SKM-1 (cell line): ENCODE measurements at regions not wholly inside any gene's neighbourhood (a gene's known extent, or its start where the extent isn't known, plus 50 kb on each side); places are given as distances from the start of the nearest gene placed in this dataset.
"Not testable (repeated sequence)": the region's sequence is repeated elsewhere in the genome, so short reads cannot be mapped to it uniquely, and the experiment has no call there.

Experiments used
- DNase-seq: peaks from one replicate; lab custom pipeline; 2025; ENCODE audit not compliant: unreplicated experiment; lab: John Stamatoyannopoulos, UW

DNA sequence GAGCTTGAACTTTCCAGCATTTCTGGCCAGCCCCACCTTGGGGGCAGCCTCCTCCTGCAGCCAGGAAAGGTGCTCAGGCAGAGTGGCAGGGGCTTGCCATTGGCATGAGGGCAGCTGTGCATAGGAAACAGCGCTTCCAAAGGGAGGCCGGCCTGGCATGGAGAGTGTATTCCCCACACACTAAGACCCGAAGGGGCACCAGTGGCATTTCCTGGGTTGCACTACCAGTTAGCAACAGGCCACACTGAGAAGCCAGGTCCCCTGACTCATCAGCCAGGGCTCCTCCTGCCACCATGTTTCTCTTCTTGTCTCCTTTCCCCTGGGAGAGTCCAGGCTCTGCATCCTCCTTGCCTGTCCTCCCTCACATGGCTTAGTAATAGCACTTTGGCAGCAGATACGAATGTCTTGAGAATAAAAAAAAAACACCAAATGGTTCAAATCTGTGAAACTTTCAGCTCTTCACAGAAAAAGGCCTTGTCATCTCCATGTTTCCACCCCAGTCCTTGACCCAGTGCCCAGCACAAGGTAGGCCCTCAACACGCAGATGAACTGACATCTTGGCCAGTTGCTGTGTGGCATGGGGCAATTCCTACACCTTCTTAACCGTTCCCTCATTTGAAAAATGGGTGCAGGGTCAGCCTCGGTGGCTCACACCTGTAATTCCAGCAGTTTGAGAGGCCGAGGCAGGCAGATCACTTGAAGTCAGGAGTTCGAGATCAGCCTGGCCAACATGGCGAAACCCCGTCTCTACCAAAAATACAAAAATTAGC lies 180.4 kb downstream of the SMAD6 start:
- DNase-seq, result no peak

DNA sequence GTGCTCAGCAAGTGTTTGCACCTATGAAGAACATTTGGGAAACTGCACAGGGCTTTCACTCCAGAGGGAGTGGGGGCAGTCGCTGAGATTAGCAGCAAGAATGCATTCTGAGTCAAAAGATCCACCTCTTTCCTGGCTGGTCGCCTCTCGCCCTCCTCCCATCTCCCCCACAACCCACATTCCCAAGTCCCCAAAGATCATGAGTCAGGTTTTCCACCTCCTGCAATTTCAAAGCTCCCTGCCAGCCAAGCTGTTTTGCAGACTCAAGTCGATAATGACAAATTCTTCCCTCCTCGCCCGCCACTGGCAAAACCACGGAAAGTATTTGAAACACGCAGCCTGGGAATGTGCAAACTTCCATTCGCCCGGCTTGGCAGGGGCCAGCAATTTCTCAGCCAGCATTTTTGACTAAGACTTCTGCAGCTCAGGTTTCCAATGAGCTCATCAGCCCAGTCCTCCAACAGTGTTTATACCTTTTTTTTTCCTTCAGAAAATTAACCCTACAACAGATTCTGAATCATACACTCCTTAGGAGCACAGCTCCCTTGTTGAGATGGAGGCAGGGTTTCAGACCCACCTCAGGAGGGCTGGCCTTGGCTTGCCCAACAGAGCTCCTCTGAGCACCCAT lies 181.4 kb downstream of the SMAD6 start:
- DNase-seq, result no peak

DNA sequence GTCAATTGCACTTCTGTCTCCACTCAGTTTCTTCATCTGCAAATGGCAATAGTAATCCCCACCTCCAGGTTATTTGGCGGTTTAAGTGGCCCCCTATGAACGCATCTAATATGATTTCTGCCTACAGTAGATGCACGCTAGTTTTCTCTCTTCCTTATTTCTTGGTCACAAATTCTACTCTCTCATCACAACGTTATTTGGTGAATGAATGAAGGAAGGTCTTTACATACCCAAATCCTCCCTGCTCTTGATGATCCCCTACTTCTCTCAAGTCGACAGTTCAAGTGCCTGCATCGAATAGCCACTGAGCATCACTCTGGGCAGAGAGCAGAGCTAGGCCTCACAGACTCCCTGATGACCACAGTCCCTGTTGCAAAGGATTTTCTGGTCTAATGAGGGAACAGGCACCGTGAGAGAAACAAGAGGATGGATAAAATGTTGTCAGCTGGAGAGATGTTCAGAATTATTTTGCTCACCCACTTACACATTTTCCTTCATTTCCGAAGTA lies 181.2 kb upstream of the SMAD3 start:
- no peak for DNase-seq

DNA sequence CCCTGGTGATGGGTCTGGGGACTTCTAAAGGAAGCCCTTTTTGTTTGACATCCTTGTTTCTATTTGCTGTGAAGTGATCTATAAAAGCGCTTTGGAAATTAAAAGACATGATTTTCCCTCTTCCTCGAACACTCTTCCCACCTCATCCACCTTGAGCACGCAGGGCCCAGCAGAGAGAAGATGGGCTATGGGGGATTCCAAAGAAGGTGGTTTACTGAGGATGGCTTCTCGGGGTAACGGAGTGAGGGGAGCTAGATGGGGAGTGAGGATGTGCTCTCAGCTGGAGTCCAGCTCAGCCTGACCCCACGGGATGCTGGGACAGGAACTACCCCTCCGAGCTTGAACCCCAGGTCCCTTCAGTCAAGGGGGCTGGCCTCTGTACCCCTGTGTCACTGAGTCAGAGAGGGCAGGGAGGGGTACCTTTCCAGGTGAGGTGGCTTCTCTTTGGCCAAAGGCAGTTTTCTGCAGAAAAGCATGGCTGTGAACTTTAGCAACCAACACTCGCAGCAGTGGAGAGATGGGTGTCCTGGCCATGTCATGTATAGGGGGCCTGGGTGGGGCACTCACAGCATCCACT lies 180.7 kb upstream of the SMAD3 start:
- DNase-seq, result no peak

DNA sequence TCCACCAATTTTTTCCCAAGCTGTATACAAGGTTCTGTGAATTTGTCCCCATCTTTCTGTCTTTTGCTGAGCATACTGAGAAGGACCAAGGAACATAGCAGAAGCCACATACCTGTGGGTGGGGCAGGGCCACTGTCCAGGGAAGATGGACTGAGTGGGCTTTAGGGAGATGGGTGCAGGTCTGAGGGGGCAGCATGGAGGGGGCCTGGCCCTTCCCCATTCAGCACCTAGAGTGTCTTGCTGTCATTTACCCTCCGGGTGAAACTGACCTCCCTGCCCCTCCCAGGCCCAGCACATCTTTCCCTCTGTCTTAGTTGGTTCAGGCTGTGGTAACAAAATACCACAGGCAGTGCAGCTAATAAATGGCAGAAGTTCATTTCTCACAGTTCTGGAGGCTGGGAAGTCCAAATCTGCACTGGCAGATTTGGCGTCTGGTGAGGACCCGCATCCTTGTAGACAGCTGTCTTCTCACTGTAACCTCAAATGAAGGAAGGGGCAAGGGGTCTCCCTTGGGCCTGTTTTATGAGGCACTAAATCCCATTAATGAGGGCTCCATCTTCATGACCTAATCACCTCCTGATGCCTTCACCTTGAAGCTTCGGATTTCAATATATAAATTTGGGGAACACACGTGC lies 180.0 kb upstream of the SMAD3 start:
- DNase-seq, result no peak

DNA sequence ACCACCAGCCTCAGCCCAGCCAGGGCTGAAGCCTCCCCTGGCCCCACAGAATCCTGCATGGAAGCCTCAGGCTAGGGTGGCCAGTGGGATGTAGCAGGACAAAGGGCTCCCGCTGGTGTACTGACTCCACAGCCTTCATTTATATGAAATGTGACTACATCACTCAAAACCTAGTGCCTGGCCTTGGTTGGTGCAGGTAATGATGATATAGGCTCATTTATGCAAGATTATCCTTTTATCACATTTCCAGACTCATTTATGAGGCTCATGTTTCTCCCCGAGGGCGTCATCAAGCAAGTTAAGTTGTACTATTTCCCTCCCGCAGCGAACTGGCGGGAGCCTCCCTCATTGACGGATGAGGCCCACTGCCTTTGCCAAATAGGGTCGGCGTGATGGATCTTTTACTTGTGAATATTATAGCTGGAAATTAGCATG lies 179.1 kb upstream of the SMAD3 start:
- no peak for DNase-seq

DNA sequence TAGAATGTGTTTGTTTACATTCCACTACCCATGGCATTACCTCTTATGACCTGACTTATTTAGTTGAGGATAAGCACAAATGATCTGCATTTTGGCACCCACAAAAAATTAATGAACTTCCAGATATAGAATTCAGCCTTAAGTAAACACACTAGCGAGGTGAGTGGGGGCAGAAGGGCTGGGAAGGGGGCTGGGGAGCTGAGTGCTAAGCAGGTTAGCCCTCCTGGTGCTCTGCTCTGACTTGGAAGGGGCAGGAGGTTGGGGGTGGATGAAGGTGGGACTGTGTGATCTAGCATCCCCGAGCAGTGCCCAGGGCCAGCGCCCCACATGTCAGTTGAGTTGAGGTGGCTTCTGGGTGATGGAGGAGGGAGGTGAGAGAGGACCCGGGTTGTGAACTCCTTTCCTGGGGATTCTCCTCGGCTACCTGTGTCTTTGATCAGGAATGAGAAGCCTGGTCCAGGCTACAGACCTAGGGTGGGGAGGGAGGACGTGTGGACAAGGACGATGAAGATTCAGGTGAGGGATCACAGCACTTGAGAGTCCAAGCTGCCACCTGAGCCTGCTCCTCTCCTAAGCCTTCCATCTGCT lies 178.6 kb upstream of the SMAD3 start:
- no peak for DNase-seq

DNA sequence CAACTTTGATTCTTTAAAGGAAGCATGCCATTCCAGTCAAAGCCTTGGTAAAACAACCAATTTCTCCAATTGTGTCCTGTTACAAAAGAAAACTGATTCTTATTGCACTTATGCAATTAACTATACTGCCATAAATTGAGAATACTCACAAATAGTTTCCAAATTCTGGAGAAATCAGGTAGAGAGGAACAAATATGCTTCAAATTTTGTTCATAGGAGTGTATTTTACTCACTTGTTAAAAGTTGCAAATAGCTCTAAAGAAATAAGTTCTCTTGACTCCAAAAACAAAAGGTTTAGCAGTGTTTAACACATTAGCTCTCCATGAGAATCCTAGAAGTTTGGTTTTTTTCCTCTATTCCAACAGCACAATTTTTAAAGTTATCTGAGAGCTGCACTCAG lies 176.1 kb upstream of the SMAD3 start:
- DNase-seq, result not testable (repeated sequence)

DNA sequence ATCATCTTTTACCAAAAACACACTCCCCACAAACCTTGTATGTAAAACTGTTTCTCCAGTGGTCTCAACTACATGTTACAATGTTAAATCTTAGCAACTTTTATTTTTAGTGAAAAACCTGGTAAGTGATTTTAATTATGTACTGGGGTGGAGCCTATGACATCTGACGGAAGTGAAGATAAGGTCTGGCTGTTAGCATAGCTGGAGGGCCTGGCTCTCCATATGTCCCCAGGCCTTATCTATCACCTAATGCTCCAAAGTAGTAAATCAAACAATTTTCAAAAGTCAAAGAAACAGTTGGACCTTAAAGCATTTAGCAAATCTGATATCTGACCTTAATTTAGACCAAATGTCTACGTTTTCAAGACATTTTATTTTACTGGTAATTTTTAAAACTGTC lies 173.6 kb upstream of the SMAD3 start:
- DNase-seq, result no peak

DNA sequence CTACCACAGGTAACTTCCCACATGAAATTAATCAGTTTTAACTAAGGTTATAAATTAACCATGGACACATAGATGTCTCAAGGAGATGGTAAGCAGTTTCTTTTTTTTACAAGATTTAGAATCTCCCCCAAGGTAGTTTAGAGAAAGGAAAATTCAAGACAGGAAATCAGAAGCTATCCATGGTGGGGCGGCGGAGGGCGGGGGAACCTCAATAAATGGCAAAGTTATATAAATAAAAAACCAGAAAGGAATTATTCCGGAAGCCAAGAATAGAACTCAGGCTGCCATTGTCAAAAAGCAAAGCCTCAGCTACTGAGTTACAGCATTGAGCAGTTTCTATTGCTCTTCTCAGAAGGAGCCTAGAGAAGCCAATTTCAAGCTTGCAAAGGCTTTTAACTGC lies 172.1 kb upstream of the SMAD3 start:
- no peak for DNase-seq

DNA sequence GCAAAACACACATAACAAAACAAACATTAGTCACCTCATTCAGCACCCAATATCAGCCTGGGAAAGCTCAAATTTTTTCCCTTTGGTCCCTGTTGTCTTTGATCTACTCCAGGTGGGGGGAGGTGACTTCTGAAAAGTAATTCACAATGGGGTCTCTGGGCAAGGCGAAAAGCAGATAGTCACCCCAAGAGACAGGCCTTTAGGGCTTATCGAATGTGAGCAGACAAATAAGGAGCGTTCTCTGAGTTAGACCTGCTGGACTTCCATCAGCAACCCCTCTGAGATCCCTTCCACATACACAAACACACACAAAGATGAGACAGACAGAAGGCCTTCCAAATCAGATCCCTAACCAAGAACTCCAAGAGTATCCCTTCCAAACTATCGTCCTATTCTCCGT lies 171.0 kb upstream of the SMAD3 start:
- no peak for DNase-seq

DNA sequence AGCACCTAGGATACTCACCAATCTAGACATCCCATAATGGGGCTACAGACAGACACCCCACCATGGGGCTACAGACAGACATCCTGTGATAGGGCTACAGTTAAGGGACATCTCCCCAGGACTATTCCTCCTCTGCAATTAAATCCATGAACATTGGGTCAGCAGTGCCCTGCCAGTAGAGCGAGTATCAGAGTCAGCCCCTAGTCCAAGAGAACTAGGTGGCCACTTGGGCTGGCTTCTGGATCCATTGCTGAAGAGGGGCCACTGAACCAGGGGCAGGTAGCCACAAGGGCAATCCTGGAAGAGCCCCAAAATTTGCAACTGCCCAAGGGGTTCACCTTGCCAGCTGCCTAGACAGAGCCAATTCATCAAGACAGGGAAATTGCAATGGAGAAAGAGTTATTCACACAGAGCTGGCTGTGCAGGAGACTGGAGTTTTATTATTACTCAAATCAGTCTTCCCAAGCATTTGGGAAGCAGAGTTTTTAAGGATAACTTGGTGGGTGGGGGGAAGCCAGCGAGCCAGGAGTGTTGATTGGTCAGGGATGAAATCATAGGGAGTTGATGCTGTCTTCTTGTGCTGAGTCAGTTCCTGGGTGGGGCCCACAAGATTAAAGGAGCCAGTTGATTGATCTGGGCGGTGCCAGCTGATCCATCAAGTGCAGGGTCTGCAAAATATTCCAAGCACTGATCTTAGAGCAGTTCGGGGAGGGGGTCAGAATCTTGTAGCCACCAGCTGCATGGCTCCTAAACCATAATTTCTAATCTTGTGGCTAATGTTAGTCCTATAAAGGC lies 170.2 kb upstream of the SMAD3 start:
- DNase-seq, result no peak

DNA sequence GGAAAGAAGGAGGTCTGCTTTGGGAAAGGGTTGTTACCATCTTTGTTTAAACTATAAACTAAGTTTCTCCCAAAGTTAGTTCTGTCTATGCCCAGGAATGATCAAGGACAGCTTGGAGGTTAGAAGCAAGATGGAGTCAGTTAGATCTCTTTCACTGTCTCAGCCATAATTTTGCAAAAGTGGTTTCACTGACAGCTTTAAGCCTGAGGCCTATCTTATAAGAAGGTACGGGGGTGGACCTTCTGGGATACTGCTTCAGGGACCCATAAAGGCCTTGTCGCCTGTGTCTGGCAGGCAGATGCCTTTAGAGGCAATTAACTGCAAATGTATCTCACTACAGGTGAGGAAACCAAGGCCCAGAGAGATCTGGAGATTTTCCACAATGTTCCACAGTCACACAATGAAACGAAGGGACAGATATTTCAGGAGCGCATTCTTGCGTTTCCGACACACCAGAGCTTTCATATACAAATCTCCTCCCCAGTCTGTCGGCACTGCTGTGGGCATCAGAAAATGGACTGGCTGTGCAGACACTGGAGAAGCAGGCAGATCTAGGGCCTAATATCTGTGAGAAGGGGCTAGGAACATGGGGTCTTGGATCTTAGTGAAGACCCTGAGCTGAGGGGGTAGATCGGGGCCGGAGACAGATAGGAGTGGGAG lies 169.5 kb upstream of the SMAD3 start:
- DNase-seq, result no peak

DNA sequence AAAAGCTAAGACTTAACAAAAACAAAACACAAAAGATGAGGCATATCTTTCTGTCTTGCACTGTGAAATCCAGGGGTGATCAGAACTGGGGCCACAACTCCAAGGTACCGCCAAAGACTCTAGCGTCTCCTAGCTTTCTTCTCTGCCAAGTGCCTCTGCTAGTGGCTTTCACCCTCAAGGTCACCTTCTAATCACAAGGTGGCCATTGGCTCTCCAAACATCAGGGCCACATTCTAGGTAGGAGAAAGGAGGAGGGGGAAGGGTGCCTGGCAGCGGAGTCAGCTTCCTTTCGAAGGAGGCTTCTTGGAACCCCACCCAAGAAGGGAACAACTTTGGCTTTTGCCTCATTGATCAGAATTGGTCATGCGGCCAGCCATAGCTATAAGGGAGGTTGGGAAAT lies 168.8 kb upstream of the SMAD3 start:
- DNase-seq, result no peak

DNA sequence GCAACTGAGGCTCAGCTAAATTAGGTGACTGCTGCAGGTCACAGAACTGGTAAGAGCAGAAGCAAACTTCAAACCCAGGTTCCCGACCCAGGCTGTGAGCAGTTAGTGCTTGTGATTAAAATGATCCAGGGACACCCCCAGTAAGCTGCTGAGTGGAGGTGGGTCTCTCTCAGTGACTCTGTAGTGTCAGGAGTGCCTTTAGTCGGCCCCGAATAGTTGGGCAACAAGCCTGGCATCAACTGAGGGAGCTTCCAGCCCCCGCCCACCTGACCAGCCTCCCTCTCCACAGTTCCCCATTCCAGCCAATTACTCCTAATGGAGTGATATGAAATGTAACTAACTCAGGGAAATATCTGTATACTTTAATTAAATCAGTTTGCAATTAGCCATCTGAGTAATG lies 168.0 kb upstream of the SMAD3 start:
- DNase-seq, result no peak

DNA sequence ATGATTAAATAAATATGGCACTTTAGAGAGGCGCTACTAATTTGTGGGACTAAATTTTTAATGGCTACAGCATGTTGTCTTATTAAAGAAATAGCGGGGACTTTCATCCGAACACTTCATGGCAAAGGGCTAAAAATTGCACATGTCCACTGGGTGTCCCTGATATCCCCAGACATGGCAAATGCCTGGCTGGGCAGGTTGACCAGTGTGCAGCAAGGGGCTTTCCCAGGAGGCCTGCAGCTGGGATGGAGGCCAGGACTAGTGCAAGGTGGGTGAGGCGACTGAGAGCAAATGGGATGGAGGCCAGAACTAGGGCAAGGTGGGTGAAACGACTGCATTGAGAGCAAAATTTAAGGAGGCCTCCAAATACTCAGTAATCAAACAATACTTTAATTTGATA lies 167.4 kb upstream of the SMAD3 start:
- no peak for DNase-seq

DNA sequence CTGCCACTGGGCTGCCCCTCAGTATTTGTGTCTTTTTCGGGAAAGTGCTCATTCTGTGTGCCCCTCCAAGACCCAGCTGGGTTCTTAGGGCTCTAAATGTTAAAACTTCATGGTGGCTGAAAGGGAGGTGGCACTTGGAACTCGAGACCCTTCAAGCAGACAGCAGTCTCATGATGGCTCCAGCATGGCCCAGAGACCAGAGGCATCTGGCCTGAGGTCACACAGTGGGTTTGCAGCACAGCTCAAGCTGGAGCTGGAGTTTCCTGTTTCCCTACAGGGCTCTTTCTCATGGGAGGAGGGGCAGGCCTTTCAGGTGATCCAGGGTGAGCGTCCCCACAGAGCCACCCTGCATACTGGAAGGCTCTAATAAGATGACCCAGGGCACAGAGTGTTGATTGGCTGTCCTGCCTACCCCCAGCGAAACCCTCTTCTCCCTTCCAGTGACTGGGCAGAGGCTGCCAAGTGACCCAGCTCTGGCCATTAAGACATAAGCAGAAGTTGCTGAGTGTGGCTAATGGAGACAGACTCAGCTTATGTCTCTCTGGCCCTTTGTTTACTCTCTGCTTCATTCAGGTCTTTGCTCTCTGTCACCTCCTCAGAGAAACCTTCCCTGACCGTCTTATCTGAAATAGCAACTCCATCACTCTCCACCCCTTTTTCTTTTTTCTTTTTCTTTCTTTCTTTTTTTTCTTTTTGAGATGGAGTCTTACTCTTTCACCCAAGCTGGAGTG lies 166.6 kb upstream of the SMAD3 start:
- no peak for DNase-seq

DNA sequence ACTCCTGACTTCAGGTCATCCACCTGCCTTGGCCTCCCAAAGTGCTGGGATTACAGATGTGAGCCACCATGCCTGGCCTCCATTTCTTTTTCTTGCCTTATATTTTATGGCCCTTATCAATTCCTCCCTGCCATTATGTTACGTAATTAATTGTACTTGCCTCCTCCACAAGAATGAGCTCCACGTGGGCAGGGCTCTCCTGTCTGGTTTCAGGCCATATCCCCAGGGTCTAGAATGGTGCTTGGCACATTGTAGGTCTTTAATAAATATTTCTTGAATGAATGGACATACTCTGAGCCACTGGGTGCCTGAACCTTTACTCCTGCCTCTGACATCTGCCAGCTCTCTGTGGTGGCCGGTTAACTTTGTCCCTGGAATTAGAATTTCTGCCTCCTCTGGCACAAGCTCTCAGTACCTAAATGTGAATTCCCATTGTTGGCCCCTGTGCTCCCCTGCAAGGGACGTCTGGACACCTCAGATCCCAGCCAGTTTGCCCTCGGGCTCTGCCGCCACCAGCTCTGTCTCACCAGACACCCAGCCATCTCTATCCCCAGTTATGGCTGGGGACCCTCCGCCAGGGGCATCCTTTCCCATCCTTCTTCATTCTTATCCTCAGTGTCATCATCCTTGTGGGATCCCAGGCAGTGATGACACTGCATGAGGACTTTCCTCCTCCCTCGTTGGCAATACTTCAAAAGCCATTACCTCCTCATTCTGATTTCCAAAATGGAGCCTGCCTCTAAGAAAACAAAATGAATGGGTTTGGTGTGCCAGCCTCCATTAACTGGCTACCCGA lies 165.6 kb upstream of the SMAD3 start:
- DNase-seq, result no peak
